Astrocyte of the cerebellum (primary cell): ENCODE measurements at regions not wholly inside any gene's neighbourhood (a gene's known extent, or its start where the extent isn't known, plus 50 kb on each side); places are given as distances from the start of the nearest gene placed in this dataset.

Experiments
- DNase-seq: peaks from one replicate; pipeline ENCODE4 v3.0.0-alpha.2; 2011; ENCODE audit warnings: low read depth
- H3K4me3 ChIP-seq: 2 replicates; pipeline ENCODE4 v1.5.1; 2011; ENCODE audit warnings: mild to moderate bottlenecking, low read depth, low read length, moderate library complexity
- CTCF ChIP-seq: IDR thresholded peaks from 2 replicates; pipeline ENCODE4 v1.5.1; 2012; ENCODE audit warnings: low read length, low read depth, moderate library complexity, mild to moderate bottlenecking; ENCODE audit errors: missing control alignments
- in situ Hi-C: cut with HindIII; loops from 2 replicates; pipeline ENCODE4 v1.10.0; 2017; ENCODE audit warnings: low sequenced_read_pairs

GRCh38 chr21:41074396-41075184 lies 93.4 kb upstream of the BACE2 start:
- TF ChIP-seq CTCF, result no peak
- H3K4me3 ChIP-seq, result no peak overlapping the region
- DNase-seq, result no peak
- in situ Hi-C loops, result no loop called here

GRCh38 chr21:41075656-41076055 lies 92.3 kb upstream of the BACE2 start:
- no peak overlapping the region for H3K4me3 ChIP-seq
- in situ Hi-C loops, result no loop called here
- DNase-seq, result no peak
- TF ChIP-seq CTCF, result no peak

GRCh38 chr21:41076064-41076463 lies 91.9 kb upstream of the BACE2 start:
- TF ChIP-seq CTCF, result no peak
- no peak overlapping the region for H3K4me3 ChIP-seq
- no peak for DNase-seq
- in situ Hi-C loops, result no loop called here

DNA sequence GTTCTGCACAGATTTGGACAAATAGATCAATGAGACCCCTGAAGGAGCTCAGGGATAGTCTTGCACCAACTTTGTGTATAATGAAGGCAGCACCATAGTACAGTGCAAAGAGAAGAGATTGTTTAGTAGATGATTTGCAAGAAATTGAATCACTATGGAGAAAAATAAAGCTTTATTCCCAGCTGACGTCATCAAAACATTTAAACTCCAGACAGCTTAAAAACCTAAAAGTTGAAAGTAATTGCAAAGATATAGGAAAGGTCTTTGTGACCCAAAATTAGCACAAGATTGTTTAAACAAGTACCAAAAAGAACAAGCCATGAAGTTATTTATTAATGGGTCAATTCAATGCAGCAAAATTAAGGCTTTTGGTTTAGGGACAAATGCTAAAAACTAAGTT lies 88.8 kb upstream of the BACE2 start:
- DNase-seq, result no peak
- TF ChIP-seq CTCF, result no peak
- in situ Hi-C loops, result no loop called here
- H3K4me3 ChIP-seq, result no peak overlapping the region

GRCh38 chr21:41080485-41081121 lies 87.4 kb upstream of the BACE2 start:
- no peak for TF ChIP-seq CTCF
- in situ Hi-C loops, result no loop called here

GRCh38 chr21:41086569-41086968 lies 81.4 kb upstream of the BACE2 start:
- in situ Hi-C loops, result no loop called here

More at GRCh38 chr21:41080485-41081121, 87.4 kb upstream of the BACE2 start:
- no peak for DNase-seq
- no peak overlapping the region for H3K4me3 ChIP-seq

More at GRCh38 chr21:41086569-41086968, 81.4 kb upstream of the BACE2 start:
- H3K4me3 ChIP-seq, result no peak overlapping the region
- no peak for DNase-seq
- no peak for TF ChIP-seq CTCF
